ENCODE measurements at regions not wholly inside any gene's neighbourhood (a gene's known extent, or its start where the extent isn't known, plus 50 kb on each side); places are given as distances from the start of the nearest gene placed in this dataset.

DNA sequence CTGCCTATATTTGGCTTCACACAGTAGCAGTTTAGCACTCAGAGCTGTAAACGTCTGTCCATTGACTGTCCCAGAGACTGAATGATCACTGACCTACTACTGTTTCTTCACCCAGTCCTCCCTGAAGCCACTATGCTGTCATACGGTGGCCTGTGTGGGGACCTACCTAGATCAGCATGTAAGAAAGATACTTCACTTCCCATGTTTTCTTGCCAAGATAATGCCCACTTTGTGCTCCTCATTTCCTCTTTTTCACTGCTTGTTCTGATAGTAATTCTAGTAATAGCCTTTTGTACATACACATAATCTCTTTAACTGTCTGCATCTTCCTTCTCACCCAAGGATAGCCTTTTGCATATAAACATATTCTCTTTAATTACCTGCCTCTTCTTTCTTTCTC, 109.9 kb upstream of the TIAM2 start:
- no peak for DNase-seq

DNA sequence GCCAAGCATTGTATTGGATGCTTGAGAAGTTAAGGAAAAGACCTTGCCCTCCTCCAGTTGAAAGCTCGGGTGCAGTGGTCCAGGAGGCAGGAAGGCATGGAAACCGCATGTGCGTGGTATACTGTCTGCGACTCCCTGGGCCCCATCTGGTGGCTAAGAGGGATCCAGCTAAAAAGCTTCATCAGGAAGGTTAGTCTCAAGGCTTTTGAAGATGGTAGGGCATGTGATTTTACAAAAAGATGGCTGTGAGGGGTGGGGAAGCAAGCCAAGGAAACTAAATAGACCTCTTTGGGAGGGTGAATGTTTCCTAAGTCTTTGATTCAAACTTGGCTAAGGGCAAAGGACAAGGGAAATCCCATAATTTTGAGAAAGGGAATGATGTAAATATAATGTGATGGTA, 109.1 kb upstream of the TIAM2 start:
- DNase-seq: no peak

DNA sequence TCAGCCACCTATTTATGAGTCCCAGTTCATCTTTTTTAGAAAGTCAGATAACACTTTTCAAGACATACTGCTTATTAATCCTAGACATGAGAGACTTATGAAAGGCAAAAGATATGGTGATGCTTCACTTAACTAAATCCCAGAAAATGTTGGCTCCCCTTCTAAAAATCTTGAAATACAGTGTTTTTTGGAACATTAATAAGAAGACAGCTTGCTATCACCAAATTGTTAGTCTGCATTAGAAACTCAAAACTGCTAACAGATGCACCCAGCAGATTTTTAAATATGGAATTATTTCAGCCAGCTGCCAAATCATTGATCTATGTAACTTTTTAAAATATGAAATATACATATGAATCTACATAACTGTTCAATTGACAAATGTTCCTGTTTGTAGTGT, 108.6 kb upstream of the TIAM2 start:
- no peak for DNase-seq

DNA sequence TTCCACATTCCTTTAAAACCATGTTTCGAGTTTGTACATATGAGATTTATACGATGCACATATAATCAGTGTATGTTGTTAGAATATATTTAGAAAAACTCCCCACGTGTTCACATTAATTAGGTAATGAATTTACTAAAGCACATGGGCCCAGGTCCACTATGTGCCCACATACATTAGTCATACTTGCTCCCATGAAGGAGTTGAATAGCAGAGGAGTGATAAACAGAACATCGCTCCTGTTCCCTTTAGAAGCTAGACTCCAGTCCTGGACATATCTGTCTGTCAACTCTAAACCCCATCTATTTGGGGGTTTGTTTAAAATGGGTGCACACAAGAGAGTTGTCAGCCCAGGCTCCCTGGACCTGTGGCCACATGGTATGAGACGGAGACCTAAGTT, 108.1 kb upstream of the TIAM2 start:
- DNase-seq: no peak

DNA sequence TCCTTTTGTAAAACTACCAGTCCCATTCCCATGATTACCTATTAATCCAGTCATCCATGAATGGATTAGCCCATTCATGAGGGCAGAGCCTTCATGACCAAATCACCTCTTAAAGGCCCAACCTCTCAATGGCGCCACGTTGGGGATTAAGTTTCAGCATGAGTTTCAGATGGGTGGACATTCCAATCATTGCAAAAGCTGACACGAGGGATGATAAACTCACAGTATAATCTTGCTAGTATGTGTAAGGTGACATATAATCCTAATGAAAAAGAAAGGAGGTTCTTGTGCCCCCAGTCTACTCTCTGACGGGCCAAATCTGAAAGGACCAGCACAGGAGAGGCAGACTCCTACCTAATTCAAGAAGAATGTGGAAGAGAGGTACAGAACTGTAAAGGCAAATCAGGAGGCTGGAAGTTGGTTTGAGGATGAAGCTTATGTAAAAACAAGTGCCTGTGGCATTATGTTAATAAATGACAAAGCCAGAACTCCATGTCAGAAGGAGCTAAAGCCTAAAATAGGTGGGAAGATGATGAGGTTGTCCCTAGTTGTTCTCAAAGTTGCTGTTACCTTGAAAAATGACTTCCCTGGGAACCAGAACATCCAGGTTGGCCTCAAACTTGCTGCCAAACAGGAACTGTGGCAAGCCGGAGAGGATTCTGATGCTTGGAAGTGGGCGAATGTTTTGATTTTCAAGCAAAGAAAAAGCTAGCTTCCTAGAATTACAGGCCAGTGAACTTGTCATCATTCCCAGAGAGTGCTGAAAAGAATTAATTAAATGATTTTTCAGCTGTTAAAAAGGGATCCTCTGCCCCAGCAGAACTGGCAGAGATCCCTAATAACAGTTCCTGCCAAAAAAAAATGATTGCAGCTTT, 106.5 kb upstream of the TIAM2 start:
- no peak for DNase-seq

DNA sequence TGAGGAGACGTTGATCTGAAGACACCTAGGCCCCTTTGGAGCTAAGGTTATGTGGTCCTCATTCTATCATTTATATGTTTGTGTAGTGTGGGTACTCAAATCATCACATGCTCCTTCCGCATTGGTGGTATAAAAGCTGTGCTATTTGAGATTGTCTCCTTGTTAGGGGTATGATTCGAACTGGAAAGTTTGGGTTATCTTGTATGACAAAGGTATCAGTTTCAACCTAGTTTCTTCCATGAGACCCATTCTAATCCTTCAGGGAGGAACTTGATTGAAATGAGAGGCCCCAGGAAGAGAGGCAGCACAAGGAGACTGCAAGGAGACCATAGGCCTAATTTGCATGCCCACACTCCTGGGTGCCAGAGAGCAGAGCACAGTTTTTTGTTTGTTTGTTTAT, 104.2 kb upstream of the TIAM2 start:
- DNase-seq: no peak

DNA sequence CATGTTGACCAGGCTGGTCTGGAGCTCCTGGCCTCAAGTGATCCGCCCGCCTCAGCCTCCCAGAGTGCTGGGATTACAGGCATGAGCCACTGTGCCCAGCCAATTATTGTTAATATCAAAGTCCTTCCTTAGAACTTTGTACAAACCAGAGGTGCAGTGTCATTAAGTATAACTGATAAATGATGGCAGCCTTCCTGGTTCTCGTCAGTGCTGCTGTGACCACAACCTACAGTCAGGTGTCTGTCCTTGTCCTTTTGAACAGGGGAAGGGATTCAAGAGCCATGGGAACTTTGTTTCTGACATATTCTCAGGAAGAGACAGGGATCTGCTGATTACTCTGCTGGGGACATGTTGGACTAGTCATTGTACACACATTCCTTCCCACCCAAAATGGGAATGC, 103.2 kb upstream of the TIAM2 start:
- no peak for DNase-seq

DNA sequence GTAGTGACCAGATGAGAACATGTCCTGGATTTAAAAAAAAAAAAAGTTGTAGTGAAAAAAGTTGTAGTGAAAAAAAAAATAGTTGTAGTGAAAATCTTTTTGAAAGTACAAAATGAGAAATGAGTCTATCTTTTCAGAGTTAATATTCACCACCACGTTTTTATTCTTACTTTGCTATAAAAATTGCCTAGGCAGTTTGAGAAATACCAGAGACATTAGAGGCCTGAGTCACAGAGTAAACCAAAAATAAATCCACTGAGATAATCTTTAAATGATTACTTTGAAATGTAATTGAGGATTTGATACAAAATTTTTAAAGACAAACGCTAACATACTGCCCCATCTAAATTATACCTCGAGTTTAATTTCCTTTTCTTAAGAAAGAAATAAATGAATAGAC, 101.2 kb upstream of the TIAM2 start:
- no peak for DNase-seq

DNA sequence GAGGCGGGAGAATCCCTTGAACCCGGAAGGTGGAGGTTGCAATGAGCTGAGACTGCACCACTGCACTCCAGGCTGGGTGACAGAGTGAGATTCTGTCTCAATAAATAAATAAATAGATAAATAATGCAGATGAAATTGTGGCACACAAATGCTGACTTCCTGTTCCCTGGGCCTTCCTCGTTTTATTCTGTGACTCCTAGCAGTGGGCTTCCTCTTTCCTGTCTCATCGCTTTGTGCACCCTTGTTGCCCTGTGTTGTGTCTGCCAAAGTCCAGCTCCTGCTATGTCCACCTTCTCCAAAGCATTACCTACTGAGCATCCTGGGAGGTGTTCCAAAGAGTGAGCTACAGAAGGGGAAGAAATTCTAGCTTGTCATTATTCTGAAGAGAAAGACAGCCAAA, 100.2 kb upstream of the TIAM2 start:
- DNase-seq: no peak

DNA sequence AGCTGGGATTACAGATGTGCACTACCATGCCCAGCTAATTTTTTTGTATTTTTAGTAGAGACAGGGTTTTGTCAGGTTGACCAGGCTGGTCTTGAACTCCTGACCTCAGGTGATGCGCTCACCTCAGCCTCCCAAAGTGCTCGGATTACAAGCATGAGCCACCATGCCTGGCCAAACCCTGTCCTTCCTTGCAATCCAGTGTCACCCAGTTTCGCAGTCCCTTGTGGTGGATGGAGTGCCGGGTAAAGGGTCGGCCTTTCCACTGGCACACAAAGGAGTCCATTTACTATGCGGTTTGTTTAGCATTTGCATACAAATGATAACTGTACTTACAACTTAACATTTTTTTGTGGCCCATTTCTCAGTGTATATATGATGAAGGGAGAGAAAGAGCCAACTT, 99.3 kb upstream of the TIAM2 start:
- no peak for DNase-seq

DNA sequence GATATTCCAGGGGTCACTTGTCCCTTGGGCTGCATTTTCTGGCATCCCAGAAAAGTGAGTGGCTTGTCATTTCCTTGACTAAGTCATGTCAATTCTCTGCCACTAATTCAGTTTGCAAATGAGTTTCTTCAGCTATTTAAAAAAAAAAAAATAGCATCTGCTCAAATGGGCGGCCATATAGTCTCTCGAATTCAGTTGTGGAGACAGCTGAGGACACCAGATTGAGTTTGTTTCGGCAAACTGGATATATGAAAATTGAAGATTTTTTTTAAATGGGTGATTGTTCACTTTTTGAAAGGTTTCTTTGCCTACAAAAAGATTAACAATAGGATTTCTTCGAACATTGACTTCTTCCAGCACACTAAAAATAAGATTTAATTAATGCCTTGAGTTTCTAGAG, 96.3 kb upstream of the TIAM2 start:
- no peak for DNase-seq

DNA sequence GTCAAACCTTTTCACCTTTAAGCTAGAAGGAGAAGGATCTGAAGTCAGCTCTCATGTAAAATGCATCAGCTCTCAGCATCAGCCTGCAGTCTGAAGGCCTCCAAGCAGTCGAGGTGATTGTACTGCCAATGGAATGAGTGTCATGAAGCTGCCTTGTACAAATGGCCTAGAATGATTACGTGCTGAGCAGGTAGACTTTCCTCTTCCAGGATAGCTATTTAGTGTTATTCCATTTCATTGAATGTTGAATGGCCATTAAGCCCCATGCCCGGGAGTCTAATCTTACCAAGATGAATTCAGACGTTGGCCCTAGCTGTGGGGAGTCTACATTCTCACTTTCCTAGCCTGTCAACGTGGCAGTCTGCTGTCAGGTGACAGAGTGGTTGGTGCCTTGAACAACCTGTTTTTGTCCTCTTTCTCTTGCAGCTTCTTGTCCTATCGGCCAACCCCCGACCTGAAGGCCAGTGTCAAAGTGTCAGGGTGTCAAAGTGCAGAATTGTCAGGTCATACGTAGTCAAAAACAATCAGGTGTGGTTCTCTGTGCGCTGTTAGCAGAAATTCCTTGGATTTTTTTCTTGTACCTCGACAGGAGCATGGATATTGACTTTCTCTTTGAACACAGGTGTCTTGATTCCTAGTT, 95.2 kb upstream of the TIAM2 start:
- DNase-seq: no peak

DNA sequence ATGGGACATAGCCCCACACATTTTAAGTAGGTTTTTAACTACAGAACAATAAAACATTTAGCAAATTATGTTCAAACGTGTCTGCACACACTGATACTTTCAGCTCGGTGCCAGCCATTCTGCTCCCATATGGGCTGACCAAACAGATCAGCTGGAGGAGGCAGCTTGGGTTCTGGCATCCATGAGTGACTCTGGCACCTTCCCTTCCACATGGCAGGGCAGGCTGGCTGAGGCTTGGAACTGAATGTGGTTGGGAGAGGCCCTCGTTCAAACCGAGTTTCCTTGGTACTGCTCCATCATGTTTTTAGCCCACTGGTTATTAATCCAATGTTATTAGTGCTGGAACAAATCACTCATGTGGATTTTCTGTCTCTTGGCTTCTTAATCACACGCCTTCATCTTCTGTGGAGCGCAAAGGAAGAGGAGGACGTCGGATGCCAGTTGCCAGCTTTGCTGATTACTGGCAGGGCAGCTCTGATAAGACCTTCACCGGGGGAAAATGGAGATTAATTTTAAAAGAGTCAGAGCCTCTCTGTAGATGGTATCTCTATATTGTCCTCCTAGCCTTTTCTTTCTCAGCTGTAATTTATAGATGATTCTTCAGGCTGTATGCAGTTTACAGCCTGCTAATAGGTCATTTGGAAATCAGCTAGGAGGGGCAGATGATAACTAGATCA, 93.1 kb upstream of the TIAM2 start:
- DNase-seq: no peak

DNA sequence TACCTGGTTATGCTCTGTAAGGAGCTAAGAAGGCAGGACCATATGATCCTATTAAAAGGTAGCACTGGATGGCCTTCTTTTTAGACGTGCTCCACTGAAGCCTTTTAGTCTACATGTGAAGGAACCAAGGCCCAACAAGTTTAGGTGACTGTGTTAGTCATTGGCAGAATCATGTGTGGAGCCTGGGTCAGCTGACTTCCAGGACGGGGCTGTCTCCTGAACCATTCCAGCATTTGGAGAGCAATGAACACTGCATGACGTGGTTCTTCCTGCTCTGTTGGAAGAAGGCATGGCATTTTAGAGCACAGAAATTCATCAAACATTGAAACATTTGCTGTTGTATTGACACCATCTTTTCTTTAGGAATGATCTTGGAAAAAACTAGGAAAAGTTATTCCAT, 87.8 kb upstream of the TIAM2 start:
- no peak for DNase-seq

DNA sequence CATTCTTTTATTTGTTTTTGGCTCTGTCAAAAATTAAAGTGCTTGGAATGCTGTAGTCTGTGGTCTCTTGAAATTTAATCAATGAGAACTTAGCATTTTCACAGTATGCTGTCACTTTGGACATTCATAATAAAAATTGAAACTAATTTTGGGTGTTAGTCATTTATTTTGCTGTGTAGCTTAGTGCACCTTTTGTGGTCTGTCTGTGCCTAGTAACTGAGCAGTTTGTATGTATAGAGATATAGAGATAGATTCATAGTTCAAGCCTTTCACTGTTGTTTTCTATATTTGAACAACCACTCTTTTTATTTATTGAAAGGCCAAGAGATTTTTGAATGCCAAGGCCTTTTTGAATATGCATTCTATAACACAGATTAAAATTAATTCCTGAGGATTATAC, 86.4 kb upstream of the TIAM2 start:
- DNase-seq: no peak

DNA sequence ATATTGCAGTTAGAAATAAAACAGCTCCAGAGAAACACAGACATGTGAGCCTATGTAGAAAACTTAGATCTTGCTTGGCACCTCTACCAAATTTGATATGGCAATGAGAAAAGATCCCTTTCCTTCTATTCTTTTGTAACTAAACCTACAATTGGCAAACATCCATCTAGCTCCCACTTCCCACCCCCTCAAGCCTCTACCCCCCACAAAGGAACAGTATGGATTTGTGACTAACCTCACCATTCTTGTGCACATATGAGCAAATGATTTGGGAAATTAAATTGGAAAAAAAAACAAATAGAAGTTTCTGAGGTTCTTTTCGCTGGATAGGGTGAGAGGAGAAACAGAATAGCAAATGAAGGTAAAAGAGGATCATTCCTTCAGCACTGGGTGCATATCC, 85.8 kb upstream of the TIAM2 start:
- no peak for DNase-seq

DNA sequence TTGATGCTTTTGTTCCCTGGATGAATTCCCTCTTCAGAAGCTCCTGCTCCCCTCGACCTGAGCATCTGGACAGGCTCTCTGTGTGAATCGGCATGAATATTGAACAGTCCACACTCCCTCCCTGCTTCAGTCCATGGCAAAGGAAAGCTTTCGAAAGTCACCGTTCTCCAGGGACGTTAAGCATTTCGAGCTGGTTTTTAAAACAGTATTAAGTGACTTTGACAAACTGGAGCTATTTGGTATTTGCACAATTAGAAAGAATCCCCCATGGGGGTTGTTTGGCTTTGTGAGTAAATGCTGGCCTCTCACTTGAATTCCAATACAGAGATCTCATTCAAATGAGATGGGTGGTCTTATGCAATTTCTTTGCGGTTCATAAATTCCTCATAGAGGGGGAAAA, 85.3 kb upstream of the TIAM2 start:
- DNase-seq: no peak

DNA sequence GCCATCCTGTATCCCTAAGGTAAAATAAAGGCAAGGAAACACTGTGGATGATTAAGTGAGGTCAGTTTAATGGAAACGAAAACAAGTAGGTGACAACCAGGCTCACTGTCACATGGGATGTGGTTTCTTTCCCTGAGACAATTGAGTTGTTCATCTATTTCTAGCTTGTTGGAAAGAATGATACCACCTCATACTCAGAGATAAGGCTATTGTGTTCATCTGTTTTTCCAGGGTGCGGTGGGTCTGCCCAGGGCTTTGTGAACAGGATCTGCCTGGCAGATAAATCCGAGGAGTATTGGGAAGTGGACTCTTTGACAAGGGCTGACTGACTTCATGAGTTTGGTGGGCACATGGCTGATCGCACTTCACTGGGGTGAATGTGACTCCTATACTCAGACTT, 80.8 kb upstream of the TIAM2 start:
- no peak for DNase-seq

DNA sequence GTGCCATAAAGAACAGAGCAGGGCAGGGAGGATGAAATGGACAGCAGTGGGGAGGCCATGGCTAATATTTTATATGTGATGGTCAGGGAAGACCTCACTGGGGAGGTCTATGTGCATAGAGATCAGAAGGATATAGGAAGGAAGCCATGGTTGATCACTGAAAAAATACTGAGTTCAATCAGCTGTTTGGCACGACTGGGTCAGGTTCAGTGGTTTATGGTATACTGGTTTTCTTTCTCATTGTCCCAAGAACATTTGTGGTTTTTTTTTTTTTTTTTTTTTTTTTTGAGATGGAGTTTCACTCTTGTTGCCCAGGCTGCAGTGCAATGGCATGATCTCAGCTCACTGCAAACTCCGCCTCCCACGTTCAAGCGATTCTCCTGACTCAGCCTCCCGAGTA, 78.3 kb upstream of the TIAM2 start:
- DNase-seq: no peak

DNA sequence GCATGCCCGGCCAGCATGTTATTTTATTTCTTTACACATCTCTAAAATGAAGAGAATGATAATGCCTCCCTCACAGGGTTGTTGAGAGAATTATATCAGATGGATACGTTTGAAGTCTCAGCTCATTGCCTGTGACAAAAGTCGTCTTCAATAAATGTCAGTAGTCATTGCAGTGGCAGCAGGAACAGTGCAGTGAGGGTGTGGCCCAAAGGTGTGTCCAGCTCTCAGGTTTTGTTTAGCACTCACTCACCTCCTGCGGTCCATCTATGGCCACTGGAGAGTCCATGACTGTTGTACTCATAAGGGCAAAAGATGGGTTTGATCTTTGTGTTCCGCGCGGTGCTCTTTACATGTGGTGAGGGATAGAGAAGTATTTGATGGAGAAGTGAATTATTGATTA, 77.2 kb upstream of the TIAM2 start:
- DNase-seq: no peak

DNA sequence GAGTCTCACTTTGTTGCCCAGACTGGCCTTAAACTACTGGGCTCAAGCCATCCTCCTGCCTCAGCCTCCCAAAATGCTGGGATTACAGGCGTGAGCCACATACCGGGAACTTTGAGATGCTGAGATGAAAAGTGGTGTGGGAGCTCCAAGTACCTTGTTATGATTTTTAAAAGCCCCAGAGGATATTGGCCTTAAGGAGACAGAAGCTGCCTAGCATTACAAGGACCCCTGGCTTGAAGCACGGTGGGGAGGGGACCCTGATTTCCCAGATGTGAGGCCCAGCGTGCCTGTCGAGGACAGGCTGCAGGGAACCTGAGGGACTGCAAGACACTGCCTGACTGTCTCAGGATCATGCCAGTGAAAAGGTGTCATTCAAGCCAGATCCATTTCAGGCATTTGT, 75.3 kb upstream of the TIAM2 start:
- DNase-seq: no peak

DNA sequence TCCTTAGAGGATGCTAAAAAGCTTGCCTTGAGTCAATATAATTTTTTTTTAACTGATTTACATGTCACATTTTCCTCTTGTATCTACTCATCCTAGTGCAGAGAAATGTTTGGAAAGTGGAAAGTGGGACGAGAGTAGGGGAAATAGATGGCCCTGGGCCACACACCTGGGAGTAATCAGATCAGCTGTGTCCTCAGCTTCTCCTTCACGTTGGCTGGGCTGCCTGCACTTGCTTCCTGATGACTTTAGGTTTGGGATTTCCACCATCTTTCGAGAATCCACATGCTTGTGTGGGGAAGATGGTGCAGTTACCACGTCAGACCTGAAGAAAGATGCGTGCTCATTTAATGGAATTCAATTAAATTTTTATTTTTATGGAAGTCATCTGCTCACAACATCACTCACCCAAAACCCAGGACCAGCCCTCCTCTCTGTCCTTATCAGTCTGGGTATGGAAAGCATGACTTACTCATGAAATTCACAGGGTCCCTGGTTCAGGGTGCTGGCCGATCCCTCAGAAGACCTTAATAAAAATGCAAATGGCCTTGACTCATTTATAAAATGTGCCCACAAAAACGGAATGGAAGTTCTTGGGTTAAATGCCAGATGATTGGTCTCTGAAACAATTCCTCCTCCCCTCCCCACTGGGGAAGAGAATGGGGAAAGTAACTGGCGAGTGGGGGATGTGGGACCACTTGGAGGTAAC, 74.5 kb upstream of the TIAM2 start:
- no peak for DNase-seq

DNA sequence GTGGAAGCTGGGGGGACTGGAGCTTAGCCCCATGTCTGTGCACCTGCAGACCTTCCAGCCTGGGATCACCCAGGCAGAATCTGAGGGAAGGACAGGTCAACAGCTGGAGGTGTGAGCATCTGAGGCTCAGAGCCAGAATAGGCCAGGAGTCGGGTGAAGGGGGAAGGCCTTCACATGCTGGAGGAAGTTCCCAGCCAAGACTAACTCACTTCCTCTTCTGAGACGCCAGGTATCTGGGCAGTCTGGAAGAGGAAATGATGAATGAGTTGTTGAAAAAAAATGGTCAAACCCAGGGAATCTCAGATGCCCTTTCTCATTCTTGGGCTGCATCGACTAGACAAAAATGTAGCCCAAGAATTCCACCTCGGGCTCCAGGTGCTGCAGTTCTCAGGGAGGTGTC, 73.6 kb upstream of the TIAM2 start:
- no peak for DNase-seq

Measured in NCI-H2081 treated with DMSO at 0.1 percent for 48 hours (cell line).